ENCODE measurements at regions not wholly inside any gene's neighbourhood (a gene's known extent, or its start where the extent isn't known, plus 50 kb on each side); places are given as distances from the start of the nearest gene placed in this dataset.

DNA sequence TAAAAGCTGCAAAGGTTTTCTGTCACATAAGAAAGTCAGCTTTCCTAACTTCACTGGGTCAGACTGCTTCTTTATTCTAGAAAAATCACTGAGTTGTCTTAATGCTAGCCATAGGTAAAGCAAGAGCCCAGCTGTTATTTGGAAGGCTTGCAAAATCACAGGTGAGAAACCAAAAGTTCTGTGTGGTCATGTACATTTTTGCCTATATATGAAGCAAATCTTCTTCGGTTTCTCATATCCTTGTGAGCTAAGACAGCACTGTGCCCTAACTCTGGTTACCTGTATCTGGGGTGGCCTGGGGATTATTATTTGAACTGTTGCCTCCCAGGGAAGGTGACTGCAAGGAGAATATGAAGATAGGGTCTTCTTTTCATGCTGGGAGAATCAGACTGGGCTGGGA lies 444.9 kb upstream of the CLINT1 start:
- no peak overlapping the region for H3K4me3 ChIP-seq (ENCODE audit: low read depth, low read length)
- no peak for DNase-seq (ENCODE audit: low read depth)

DNA sequence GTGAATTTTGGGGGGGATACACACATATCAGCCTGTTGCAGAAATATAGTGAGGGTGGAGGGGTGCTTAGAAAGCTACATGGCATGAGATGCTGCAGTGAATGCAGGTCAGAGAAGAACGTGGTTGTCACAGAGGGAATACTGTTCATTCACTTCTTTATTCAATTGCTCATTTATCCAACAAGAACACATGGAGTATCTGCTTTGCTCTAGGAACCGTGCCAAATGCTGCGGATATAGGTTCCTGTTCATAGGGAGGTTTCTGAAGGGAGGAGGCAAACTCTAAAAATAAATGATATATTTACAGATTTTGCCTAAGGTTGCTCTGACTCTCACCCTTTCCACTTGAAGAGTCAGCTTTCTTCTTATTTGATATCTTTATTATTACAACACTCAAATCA lies 444.3 kb upstream of the CLINT1 start:
- TF ChIP-seq, protein P1, sequence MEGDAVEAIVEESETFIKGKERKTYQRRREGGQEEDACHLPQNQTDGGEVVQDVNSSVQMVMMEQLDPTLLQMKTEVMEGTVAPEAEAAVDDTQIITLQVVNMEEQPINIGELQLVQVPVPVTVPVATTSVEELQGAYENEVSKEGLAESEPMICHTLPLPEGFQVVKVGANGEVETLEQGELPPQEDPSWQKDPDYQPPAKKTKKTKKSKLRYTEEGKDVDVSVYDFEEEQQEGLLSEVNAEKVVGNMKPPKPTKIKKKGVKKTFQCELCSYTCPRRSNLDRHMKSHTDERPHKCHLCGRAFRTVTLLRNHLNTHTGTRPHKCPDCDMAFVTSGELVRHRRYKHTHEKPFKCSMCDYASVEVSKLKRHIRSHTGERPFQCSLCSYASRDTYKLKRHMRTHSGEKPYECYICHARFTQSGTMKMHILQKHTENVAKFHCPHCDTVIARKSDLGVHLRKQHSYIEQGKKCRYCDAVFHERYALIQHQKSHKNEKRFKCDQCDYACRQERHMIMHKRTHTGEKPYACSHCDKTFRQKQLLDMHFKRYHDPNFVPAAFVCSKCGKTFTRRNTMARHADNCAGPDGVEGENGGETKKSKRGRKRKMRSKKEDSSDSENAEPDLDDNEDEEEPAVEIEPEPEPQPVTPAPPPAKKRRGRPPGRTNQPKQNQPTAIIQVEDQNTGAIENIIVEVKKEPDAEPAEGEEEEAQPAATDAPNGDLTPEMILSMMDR (IDR thresholded peaks at IDR 0.05; ENCODE audit: low read depth, low read length, missing control alignments): no peak
- DNase-seq (ENCODE audit: low read depth): no peak

More for the DNA sequence above, 444.9 kb upstream of the CLINT1 start:
- TF ChIP-seq, protein P1 (IDR thresholded peaks at IDR 0.05; ENCODE audit: low read depth, low read length, missing control alignments): no peak

DNA sequence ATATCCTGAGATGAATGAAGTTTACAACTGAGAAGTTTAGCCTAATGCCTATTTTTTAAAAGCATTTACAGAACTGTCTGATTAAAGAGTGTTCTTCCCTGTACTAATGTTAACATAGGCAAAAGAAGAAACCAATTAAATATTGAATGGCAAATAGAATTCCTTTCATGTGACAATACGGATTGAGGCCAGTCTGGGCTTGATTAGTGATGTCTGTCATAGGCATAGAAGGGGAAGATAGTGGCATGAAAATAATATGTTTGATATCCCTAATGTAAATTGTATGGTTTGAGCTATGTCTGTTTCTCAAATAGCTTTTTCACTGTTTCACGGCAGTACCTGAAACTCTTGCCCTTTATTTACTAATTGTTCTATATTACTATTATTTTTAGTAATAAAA lies 443.1 kb upstream of the CLINT1 start:
- H3K4me3 ChIP-seq (ENCODE audit: low read depth, low read length): no peak overlapping the region
- TF ChIP-seq, protein P1 (IDR thresholded peaks at IDR 0.05; ENCODE audit: low read depth, low read length, missing control alignments): no peak
- DNase-seq (ENCODE audit: low read depth): no peak

More for the DNA sequence above, 444.3 kb upstream of the CLINT1 start:
- H3K4me3 ChIP-seq (ENCODE audit: low read depth, low read length): no peak overlapping the region

DNA sequence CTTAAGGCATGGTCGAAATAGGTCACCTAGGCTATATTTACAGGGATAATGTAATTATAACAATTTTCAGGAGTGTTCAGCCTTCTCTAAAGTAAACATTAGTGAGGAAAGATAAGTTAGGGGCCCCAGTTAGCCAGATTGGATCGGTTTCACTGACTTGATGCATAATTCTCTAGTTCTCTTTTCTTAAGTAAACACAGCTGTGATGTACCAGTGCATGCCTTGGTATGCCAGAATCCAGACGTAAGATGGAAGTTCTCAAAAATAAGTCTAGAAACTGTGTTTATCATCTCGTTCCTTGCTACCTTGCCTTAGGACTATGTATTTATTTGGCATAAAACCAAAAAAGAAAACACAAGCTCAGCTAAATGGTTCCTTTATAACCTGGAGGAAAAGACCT lies 442.2 kb upstream of the CLINT1 start:
- DNase-seq (ENCODE audit: low read depth): no peak
- H3K4me3 ChIP-seq (ENCODE audit: low read depth, low read length): no peak overlapping the region
- TF ChIP-seq, protein P1 (IDR thresholded peaks at IDR 0.05; ENCODE audit: low read depth, low read length, missing control alignments): no peak

DNA sequence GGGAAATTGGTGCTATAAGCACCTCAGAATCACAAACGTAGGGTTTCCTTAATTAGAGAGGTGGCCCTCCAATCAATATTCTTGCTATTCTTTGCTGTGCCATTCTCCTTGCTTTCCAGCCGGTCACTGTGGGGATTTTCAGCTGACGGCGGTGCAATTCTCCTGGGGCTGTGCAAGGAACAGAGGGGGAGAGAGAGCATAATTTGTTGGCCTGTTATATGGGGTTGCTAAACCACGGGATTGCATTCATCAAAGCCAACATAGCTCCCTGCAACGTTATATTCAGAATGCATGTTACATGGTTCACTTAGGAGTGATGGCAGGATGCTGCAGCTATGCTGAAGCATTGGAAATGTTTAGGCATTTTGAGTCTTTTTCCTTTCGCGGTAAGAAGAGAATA lies 441.3 kb upstream of the CLINT1 start:
- TF ChIP-seq, protein P1 (IDR thresholded peaks at IDR 0.05; ENCODE audit: low read depth, low read length, missing control alignments): no peak
- no peak overlapping the region for H3K4me3 ChIP-seq (ENCODE audit: low read depth, low read length)
- no peak for DNase-seq (ENCODE audit: low read depth)

DNA sequence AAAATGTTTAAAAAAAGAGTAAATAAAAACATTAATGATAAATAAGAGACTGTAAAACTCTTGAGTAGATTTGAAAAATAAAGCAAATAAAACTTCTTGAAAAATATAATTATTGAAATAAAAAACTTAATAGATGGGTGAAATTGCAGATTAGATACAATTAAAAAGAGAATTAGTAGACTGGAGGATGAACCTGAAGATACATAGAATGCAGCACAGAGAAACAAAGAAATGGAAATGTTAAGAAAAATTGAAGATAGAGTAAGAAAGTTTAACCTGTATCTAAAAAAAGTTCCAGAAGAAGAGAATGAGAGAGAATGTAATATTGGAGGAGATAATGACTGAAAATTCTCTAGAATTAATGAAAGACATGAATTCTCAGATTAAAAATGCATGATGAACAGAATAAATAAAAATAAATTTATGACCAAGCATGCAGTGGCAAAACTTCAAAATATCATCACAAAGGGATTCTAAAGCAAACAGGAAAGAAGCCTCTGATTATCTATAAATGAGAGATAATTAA lies 438.1 kb upstream of the CLINT1 start:
- DNase-seq (ENCODE audit: low read depth): no peak
- TF ChIP-seq, protein P1 (IDR thresholded peaks at IDR 0.05; ENCODE audit: low read depth, low read length, missing control alignments): no peak
- no peak overlapping the region for H3K4me3 ChIP-seq (ENCODE audit: low read depth, low read length)

DNA sequence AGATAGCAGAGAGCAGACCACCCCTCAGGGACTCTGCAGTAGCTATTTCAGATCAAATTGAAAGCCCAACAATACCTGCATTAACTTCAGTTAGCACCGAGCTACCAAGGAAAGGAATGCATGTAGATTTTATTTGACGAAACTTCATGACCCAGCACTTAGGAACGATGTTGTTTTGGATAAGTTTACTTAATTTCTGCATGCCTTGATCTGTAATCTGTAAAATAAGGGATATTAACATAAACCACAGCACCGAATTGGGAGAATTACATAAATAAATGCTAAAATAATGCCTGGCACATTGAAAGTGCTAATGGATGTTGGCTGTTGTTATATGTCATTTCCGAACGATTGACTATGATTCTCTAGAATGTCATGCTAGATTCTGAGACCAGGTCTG lies 435.8 kb upstream of the CLINT1 start:
- no peak for DNase-seq (ENCODE audit: low read depth)
- TF ChIP-seq, protein P1 (IDR thresholded peaks at IDR 0.05; ENCODE audit: low read depth, low read length, missing control alignments): no peak
- no peak overlapping the region for H3K4me3 ChIP-seq (ENCODE audit: low read depth, low read length)

Measured in GM12864 (cell line).